WI38 (cell line): ENCODE measurements at regions not wholly inside any gene's neighbourhood (a gene's known extent, or its start where the extent isn't known, plus 50 kb on each side); places are given as distances from the start of the nearest gene placed in this dataset.

ENCODE experiments used
- H3K4me3 ChIP-seq: 2 replicates; pipeline ENCODE4 v1.5.1; 2011; ENCODE audit warnings: low read depth, mild to moderate bottlenecking, control low read depth, low read length
- CTCF ChIP-seq: IDR thresholded peaks from 2 replicates; pipeline ENCODE4 v1.5.1; 2012; ENCODE audit warnings: low read depth, mild to moderate bottlenecking, control low read depth, low read length

- TF ChIP-seq CTCF = no peak
- no peak overlapping the region for H3K4me3 ChIP-seq
Measured at GRCh38 chr1:163674236-163674635, 352.5 kb downstream of the NUF2 start.

- no peak overlapping the region for H3K4me3 ChIP-seq
- TF ChIP-seq CTCF = no peak
Measured at GRCh38 chr1:163684785-163685184, 363.0 kb downstream of the NUF2 start.

- no peak for TF ChIP-seq CTCF
- H3K4me3 ChIP-seq = no peak overlapping the region
Measured at GRCh38 chr1:163692266-163692665, 370.5 kb downstream of the NUF2 start.

- TF ChIP-seq CTCF = no peak
- H3K4me3 ChIP-seq = no peak overlapping the region
Measured at GRCh38 chr1:163697137-163697536, 375.4 kb downstream of the NUF2 start.

GRCh38 chr1:163701783-163702374 is 380.1 kb downstream of the NUF2 start:
- no peak overlapping the region for H3K4me3 ChIP-seq
- TF ChIP-seq CTCF = no peak

- TF ChIP-seq CTCF = no peak
- H3K4me3 ChIP-seq = no peak overlapping the region
Measured at GRCh38 chr1:163703794-163704193, 382.0 kb downstream of the NUF2 start.

GRCh38 chr1:163706915-163707314 is 385.2 kb downstream of the NUF2 start:
- TF ChIP-seq CTCF = no peak
- H3K4me3 ChIP-seq = no peak overlapping the region
